GM18858 (cell line): ENCODE measurements at regions not wholly inside any gene's neighbourhood (a gene's known extent, or its start where the extent isn't known, plus 50 kb on each side); places are given as distances from the start of the nearest gene placed in this dataset.

Source experiments
- ATAC-seq: cut with Tn5 transposase; IDR thresholded peaks from one replicate; pipeline ENCODE4 v1.9.1; 2021; ENCODE audit not compliant: unreplicated experiment

DNA sequence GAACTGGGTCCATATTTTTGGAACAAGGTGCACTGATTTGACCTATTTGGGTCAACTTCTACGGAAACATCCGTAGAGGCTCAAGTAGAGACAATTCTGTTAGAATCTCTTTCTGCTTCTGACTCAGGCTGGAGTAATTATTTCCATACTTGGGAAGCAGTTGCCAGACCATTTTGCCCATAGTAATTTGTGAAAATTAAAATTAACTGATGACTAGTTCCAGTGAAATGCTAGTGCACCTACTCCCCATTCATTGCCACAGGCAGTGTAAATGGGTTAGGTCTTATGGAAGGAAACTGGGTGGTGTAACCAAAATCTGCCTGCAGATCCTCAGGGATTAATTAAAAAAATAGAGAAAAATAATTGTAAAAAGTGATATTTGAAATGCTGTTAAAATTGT is 201.1 kb downstream of the TENT4A start:
- ATAC-seq, result no peak

- no peak for ATAC-seq
Measured at GRCh38 chr5:6915574-6915973, 202.3 kb downstream of the TENT4A start.

GRCh38 chr5:6918255-6918654 is 205.0 kb downstream of the TENT4A start:
- ATAC-seq, result no peak

GRCh38 chr5:6920628-6921256 is 207.5 kb downstream of the TENT4A start:
- ATAC-seq, result no peak

DNA sequence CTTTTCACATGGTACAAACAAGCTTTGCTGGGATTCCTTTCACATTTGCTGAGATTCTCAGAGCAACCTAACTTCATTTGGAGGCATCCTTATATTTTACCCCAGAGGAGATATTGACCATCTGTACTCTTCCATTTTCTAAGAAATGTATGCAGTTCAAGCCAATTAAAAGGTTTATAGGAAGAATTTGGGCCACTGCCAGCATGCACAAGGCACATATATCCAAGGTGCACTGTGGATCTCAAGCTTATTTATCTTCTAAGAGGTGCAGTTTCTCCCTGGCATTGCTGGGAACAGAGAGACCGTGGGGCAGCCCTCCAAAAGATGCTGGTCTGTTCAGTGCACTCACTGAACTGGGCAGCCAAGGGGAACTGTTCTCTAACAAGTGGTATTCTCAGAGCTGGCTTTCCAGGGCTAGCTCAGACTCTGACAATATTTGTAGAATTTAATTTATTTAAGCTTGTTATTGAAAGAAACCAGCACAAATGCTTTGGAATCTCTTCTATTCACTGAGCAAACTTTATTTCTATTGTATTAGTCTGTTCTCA is 213.3 kb downstream of the TENT4A start:
- no peak for ATAC-seq

- ATAC-seq, result no peak
Measured at GRCh38 chr5:6936031-6936430, 222.8 kb downstream of the TENT4A start.

GRCh38 chr5:6937677-6938076 is 224.4 kb downstream of the TENT4A start:
- no peak for ATAC-seq

GRCh38 chr5:6941631-6942030 is 228.4 kb downstream of the TENT4A start:
- ATAC-seq, result no peak

DNA sequence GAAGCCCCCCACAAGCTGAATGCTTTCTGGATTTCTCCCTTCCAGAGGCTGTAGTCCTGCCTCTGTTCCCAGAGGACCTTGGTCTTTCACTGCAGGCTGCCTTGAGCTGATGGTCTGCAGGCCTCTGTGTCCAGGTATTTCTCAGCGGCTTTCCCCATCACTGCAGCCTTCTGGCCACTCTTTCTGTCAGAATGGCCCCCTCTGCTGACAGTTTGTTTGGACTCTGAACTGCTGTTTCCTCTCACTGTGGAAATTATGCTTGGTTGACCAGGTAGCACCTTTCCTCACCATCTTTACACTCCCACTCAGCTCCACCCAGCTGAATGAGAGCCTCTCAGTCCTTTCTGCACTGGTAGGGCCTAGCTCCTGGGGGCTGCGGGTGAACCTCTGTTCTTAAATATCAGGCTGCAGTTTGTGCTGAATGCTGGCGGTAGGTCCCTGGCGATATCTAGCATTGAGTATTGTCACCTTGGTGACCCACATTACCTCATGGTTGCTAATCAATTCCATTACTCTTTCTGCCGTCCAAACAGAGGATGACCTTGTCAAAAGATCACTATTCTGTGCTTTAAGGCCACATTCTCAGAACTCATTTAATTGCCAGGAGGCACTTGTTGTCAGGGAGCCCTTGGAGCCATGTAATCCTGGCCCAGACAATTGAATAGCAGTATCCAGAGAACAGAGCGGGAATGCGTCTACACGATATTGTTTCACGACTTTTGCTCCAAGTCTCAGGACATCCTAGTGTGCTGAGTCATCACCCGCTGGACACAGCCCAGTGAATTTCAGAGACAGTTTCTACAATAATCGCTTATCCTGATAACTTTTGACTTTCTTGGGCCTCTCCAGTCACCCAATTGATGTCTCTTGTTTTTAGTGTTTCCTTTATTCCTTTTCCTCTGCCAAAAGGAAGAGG is 230.2 kb downstream of the TENT4A start:
- no peak for ATAC-seq

DNA sequence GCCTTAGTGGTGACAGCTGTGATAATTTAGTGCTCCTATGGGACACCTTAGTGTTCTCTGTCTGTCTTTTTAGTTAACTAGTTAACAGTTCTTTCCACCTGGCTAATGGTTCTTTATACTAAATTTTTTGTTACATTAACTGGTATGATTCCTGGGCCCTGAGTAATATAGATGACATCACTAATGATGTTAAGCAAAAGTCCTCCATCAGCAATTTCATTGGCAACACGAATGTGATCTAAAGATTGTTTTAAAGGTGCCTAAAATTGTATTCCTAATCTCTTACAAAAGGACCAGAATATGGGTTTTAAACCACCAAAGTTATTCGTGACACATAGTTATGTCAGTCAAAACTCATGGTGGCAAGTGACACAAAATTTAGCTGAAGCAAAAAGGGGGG is 235.3 kb downstream of the TENT4A start:
- ATAC-seq, result no peak

DNA sequence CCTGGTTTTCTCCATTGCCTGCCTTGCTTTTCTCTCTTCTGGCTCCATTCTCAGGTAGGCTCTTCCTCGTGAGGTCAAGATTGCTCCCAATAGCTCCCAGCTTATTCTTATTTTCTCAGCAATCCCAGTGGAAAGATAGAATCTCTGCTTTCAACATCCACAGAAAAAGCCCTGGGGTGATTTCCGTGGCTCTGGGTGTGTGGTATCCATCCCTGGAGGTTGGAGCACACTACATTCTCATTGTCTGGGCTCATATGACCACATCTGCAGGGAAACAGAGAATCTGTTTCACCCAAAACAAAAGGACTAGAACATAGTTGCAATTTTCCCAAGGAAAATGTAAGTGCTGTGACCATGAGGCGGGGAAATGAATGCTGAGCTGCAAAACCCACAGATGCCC is 236.0 kb downstream of the TENT4A start:
- no peak for ATAC-seq

GRCh38 chr5:6950250-6950649 is 237.0 kb downstream of the TENT4A start:
- ATAC-seq, result no peak

- no peak for ATAC-seq
Measured at GRCh38 chr5:6950860-6951259, 237.6 kb downstream of the TENT4A start.

DNA sequence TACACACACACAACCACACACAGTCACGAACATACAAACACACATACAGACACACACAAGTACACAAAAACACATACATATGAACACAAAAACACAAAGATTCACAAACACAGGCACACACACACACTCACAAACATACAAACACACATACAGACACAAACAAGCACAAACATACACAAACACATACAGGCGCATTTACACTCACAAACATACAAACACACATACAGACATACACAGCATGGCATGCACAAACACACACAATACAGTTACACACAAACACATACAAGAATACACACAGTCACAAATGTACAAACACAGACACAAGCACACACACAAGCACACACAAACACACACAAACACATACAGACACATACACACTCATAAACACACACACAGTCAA is 247.9 kb downstream of the TENT4A start:
- ATAC-seq, result no peak

DNA sequence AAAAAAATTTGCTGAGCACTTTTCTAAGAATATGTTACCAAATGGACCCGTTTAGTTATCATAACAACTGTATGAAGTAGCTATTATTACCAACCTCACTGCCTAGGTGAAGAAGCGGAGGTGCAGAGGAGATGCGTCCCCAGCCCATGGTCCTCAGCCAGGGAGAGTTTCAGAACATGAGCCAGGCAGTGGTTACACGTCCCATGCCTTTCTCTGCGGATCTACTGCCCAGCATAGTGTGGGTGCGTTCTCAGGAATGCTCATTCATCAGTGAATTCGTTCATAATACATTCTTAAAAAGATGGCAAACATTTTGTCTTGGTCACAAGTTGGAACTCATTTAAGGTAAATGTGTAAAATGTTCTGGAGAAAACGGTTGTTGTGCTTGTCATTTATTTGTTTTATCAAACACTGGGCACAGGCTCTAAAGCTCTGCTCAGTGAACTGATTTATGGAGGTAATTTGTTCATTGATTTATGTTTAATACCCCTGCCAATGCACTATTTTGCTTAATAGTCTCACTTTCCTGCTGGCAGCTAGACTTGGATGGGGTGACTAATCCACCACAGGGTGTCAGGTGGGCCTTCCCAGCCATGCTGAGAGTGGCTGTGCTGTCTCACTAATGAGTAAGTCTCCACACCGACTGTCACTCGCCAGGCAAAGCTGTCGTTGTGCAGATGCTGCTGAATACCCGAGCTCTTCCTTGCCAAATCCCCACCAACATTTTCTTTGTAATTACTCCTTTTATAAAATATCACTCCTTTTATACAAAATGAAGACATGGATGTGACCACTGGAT is 248.8 kb downstream of the TENT4A start:
- ATAC-seq, result no peak

DNA sequence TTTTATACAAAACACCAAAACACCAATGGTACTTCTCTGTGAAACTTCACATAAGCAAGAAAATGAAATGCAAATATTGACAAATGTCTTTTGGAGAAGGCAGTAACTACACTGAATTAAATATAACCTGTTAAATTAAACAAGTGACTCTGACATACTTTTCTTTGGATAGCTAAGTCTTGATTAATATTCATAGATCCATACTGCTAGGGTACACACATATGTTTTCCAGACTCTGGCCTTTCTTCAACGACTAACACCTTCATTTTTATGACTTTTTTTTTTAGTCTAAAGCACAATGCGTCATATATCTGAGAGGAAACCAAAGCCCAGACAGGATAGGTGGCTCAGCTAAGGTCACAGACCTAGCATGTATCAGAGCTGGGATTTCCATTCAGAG is 263.7 kb downstream of the TENT4A start:
- no peak for ATAC-seq

DNA sequence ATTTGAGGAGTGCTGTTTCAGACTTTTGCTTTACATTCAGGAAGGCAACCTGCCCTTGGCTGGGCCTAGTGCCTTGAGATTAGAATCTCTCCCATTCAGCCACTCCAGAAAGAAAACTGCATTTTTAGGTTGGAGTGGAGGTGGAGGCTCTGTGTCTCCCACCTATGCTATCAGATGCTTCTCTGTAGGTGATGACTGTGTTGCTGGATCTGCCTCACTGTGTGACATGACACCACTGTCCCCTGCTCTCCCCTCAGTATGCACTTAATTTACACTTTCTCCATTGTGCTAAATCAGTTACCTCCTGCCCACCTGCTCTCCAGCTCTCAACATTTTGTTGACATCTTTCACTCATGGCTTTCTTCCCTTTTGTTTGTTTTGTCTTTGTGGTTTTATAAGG is 265.8 kb downstream of the TENT4A start:
- ATAC-seq, result no peak

DNA sequence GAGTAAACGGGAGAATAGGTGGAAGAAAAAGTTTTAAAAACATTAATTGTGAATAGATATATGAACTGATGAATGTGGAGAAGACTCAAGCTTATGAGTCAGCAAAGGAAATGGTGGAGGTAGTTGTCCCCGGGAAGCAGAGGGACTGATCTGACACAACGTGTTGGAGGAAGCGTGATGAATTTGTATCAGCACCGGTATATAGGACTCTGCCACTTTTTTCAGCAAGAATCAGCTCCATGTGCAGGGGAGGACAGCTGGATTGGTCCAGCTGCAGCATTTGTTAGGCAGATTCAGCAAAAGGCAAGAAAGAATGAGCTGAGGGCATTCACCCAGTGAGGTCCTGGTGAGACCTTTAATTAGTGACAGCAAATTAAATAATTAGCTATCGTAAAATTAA is 276.0 kb downstream of the TENT4A start:
- ATAC-seq, result no peak

DNA sequence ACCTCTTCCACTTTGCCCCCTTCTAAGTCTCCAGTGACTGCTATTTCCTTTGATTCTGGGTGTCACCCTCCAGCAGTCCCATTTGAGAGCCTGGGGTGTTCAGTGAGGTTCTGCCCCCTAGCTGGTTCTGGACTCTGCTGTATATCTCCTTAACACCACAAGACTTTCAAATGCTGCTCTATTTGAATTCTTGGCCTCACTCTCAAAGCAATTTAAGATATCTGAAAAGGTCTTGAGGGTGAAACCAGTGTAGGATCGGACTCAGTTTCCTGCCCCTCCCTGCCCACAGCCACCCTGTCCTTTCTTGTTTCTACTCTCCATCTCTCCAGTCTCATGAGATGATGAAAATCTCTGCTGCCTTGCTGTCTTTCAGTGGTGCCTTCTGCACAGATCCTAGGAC is 280.9 kb downstream of the TENT4A start:
- ATAC-seq, result no peak

- no peak for ATAC-seq
Measured at GRCh38 chr5:6995115-6995514, 281.9 kb downstream of the TENT4A start.

DNA sequence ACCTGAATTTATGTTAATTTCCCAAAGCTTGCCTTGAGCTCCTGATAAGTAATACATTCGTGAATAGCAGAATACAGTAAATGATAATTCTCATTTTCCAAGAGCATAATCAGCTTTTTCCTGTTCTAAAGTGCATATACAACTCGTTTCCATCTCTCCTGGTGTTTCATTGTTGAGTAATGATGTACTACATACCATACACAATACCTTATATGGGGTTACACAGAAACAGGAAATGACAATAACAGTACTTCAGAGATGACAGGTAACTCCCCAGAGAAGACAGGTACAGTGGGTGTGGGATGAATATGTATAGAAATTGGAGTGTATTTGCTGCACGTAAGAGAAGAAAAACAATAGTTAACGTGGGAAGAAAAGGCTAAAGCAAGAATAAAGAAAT is 287.1 kb downstream of the TENT4A start:
- ATAC-seq, result peak; percentile 62
